ENCODE measurements at regions not wholly inside any gene's neighbourhood (a gene's known extent, or its start where the extent isn't known, plus 50 kb on each side); places are given as distances from the start of the nearest gene placed in this dataset.

GRCh38 chr2:182548031-182548950 lies 121.5 kb upstream of the PDE1A start:
- TF ChIP-seq CTCF (IDR thresholded peaks at IDR 0.05) (no peak), EP300 (IDR thresholded peaks at IDR 0.05) (no peak)

Measured in tibial nerve (tissue), 4 donors.